IPS-NIHi11 (cell line): ENCODE measurements at regions not wholly inside any gene's neighbourhood (a gene's known extent, or its start where the extent isn't known, plus 50 kb on each side); places are given as distances from the start of the nearest gene placed in this dataset.

Experiments
- DNase-seq: peaks from one replicate; pipeline ENCODE4 v3.0.0; 2012; ENCODE audit warnings: mixed read lengths, low spot score

GRCh38 chr1:182193908-182194550 lies 132.5 kb upstream of the ZNF648 start:
- no peak for DNase-seq

GRCh38 chr1:182192966-182193365 lies 131.5 kb upstream of the ZNF648 start:
- no peak for DNase-seq

GRCh38 chr1:182192215-182192614 lies 130.7 kb upstream of the ZNF648 start:
- no peak for DNase-seq

GRCh38 chr1:182191381-182192115 lies 130.0 kb upstream of the ZNF648 start:
- no peak for DNase-seq

- DNase-seq, result no peak
Observed at GRCh38 chr1:182189535-182190066, 128.1 kb upstream of the ZNF648 start.

GRCh38 chr1:182186757-182187146 lies 125.2 kb upstream of the ZNF648 start:
- no peak for DNase-seq

GRCh38 chr1:182185842-182186756 lies 124.6 kb upstream of the ZNF648 start:
- peak; percentile 46 for DNase-seq

- DNase-seq, result no peak
Observed at GRCh38 chr1:182185136-182185535, 123.6 kb upstream of the ZNF648 start.

GRCh38 chr1:182183606-182184005 lies 122.1 kb upstream of the ZNF648 start:
- no peak for DNase-seq

GRCh38 chr1:182182311-182182710 lies 120.8 kb upstream of the ZNF648 start:
- DNase-seq, result no peak

- DNase-seq, result peak; percentile 25
Observed at GRCh38 chr1:182181167-182181572, 119.7 kb upstream of the ZNF648 start.

GRCh38 chr1:182175361-182175931 lies 113.9 kb upstream of the ZNF648 start:
- no peak for DNase-seq

- DNase-seq, result no peak
Observed at GRCh38 chr1:182174513-182174855, 113.0 kb upstream of the ZNF648 start.

GRCh38 chr1:182173808-182174512 lies 112.4 kb upstream of the ZNF648 start:
- DNase-seq, result no peak

- DNase-seq, result no peak
Observed at GRCh38 chr1:182172699-182173098, 111.2 kb upstream of the ZNF648 start.

GRCh38 chr1:182170891-182171461 lies 109.5 kb upstream of the ZNF648 start:
- DNase-seq, result no peak

- no peak for DNase-seq
Observed at GRCh38 chr1:182169203-182169602, 107.7 kb upstream of the ZNF648 start.

- DNase-seq, result no peak
Observed at GRCh38 chr1:182166750-182167149, 105.2 kb upstream of the ZNF648 start.

- DNase-seq, result no peak
Observed at GRCh38 chr1:182166321-182166720, 104.8 kb upstream of the ZNF648 start.

GRCh38 chr1:182164273-182164672 lies 102.8 kb upstream of the ZNF648 start:
- no peak for DNase-seq

- DNase-seq, result no peak
Observed at GRCh38 chr1:182163821-182164223, 102.3 kb upstream of the ZNF648 start.
